ENCODE measurements at regions not wholly inside any gene's neighbourhood (a gene's known extent, or its start where the extent isn't known, plus 50 kb on each side); places are given as distances from the start of the nearest gene placed in this dataset.

GRCh38 chr15:88403351-88403791 lies 63.8 kb downstream of the MRPL46 start:
- TF ChIP-seq, protein P1, sequence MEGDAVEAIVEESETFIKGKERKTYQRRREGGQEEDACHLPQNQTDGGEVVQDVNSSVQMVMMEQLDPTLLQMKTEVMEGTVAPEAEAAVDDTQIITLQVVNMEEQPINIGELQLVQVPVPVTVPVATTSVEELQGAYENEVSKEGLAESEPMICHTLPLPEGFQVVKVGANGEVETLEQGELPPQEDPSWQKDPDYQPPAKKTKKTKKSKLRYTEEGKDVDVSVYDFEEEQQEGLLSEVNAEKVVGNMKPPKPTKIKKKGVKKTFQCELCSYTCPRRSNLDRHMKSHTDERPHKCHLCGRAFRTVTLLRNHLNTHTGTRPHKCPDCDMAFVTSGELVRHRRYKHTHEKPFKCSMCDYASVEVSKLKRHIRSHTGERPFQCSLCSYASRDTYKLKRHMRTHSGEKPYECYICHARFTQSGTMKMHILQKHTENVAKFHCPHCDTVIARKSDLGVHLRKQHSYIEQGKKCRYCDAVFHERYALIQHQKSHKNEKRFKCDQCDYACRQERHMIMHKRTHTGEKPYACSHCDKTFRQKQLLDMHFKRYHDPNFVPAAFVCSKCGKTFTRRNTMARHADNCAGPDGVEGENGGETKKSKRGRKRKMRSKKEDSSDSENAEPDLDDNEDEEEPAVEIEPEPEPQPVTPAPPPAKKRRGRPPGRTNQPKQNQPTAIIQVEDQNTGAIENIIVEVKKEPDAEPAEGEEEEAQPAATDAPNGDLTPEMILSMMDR (IDR thresholded peaks at IDR 0.05; ENCODE audit: poor library complexity, severe bottlenecking), result no peak
- TF ChIP-seq TAF1 (IDR thresholded peaks at IDR 0.05; ENCODE audit: low read depth) (no peak), EZH2 (IDR thresholded peaks at IDR 0.05; ENCODE audit: borderline replicate concordance, insufficient read depth, low read length, poor library complexity, severe bottlenecking) (no peak)
